Choroid plexus epithelial cell (primary cell): ENCODE measurements at regions not wholly inside any gene's neighbourhood (a gene's known extent, or its start where the extent isn't known, plus 50 kb on each side); places are given as distances from the start of the nearest gene placed in this dataset.
"Not testable (repeated sequence)": the region's sequence is repeated elsewhere in the genome, so short reads cannot be mapped to it uniquely, and the experiment has no call there.

Experiments used
- DNase-seq: peaks from one replicate; pipeline ENCODE4 v3.0.0-alpha.2; 2010; ENCODE audit warnings: low read depth
- H3K4me3 ChIP-seq: 2 replicates; pipeline ENCODE4 v1.5.1; 2011; ENCODE audit warnings: low read depth, mild to moderate bottlenecking, control low read depth, low read length, moderate library complexity
- TF ChIP-seq, protein P1 (sequence below): conservative IDR thresholded peaks from 2 replicates; pipeline ENCODE4 v1.5.1; 2011; ENCODE audit warnings: low read depth, mild to moderate bottlenecking, control low read depth, inconsistent platforms, low read length, moderate library complexity

DNA sequence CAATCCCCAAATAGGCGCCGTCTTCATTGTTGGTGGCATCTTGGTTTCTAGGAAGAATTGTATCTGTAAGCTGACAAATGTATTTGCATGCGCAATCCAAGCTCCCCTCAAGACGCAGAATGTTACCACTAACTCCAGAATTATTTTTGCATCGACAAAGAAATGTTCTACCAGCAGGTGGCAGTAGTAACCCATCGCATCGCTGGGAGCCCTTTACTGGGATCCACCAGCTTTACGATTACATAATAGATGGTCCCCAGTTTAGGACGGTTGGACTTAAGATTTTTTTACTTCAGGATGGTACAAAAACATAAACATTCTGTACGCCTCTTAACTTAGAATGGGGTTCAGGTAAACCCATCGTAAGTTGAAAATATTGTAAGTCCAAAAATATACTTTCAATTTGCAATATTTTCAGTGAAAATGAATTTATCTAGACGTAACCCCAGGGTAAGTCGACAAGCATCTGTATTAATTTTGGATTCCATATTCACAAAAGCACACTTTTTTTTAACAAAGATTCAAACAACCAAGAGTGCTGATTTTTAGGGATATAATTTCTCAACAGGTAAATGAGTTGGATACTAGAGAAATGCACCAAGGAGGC lies 114.0 kb upstream of the COBL start:
- TF ChIP-seq, protein P1, sequence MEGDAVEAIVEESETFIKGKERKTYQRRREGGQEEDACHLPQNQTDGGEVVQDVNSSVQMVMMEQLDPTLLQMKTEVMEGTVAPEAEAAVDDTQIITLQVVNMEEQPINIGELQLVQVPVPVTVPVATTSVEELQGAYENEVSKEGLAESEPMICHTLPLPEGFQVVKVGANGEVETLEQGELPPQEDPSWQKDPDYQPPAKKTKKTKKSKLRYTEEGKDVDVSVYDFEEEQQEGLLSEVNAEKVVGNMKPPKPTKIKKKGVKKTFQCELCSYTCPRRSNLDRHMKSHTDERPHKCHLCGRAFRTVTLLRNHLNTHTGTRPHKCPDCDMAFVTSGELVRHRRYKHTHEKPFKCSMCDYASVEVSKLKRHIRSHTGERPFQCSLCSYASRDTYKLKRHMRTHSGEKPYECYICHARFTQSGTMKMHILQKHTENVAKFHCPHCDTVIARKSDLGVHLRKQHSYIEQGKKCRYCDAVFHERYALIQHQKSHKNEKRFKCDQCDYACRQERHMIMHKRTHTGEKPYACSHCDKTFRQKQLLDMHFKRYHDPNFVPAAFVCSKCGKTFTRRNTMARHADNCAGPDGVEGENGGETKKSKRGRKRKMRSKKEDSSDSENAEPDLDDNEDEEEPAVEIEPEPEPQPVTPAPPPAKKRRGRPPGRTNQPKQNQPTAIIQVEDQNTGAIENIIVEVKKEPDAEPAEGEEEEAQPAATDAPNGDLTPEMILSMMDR = peak; percentile 75
- peak; percentile 46 for DNase-seq
- H3K4me3 ChIP-seq = no peak overlapping the region

DNA sequence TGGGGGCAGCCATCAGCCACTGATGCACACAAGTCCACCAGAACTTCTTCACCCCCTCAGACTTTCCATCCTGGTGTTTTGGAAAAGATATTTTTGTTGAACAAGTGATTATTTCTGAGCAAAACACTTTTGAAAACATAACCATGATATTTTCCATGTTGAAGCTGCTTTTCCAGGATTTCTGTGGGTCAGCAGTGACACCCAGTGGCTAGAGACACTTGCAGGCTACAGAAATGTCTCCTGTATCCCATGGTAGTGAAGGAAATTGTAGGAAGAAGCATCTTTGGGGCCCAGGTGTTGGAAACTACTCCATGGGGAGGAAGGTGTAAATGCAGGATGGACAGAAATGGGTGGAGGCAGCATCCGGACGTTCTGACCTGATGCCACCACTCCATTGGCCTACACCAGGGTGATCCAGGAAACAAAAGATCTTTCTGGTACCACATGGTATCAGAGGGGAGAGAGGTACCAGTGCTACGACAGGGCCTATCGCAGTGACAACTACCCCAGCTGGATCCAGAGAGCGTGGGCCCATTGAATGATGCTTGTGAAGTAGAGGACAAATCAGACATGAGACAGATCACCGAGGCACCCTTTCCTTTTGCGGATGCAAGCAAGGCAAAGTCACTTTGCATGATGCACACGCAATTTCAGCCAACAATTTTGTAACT lies 111.7 kb upstream of the COBL start:
- peak; percentile 3 for DNase-seq
- H3K4me3 ChIP-seq = no peak overlapping the region
- TF ChIP-seq, protein P1 = no peak

DNA sequence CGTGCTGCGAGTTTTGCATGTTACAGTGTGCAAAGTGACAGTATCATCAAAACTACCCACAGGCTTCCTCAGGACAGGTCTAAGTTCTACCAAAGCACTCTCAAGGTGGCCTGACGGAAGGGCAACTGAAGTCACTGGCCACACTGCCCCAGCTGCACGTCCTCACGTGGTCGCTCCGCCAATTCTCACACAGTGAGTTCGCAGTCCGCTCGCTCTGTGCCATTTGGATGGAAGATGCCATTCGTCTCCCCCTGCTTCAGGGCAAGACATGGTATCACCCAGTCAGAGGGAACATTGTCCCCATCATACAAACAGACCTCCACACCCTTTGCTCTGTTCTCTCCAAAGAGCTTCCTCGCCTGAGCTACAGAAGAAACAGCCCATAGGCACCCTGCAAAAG lies 109.6 kb upstream of the COBL start:
- H3K4me3 ChIP-seq = no peak overlapping the region
- no peak for DNase-seq
- TF ChIP-seq, protein P1 = no peak

DNA sequence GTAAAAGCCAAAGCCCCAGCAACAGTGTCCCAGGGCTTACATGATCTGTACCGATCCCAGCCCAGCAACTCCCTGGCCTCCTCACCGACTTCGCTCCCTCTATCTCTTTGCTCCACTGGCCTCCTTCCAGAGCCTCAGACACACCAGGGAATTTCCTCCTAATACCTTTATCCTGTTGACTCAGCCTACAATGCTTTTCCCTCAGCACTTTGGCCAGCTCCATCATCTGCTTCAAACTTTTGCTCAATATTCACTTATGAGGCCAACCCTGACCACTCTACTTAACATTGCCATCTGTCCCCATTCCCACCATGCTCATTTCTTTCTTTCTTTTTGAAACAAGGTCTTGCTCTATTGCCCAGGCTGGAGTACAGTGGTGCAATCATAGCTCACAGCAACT lies 93.3 kb upstream of the COBL start:
- DNase-seq, H3K4me3 ChIP-seq: not testable (repeated sequence)

DNA sequence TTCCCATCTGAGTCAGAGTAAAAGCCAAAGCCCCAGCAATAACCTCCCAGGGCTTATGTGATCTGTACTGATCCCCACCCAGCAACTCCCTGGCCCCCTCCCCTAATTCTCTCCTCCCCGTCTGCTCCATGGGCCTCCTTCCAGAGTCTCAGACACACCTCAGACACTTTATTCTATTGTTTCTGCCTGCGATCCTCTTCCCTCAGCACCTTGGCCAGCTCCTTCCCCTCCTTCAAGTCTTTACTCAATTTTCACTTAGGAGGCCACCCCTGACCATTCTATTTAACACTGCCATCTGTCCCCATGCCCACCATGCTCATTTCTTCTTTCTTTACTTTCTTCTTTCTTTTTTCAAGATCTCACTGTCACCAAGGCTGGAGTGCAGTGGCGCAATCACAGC lies 81.0 kb upstream of the COBL start:
- not testable (repeated sequence) for DNase-seq

DNA sequence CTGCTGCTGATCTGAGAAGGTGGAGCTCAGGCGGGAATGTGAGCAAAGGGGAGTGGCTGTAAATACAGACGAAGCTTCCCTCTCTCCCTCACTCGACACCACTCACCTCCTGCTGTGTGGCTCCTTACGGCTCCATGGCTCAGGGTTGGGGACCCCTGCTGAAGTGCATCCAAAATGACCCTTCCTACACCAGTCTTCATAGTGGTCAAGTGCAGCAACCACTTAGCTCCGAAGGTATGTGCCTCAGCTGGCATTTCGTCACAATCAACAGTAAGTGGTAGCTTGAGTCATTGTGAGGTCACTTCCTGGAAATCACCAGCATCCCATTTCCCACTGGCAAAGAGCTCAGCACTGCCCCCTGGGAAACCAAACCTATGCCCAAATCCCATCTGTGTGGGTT lies 76.4 kb upstream of the COBL start:
- H3K4me3 ChIP-seq, DNase-seq: not testable (repeated sequence)

More for the DNA sequence above, 81.0 kb upstream of the COBL start:
- H3K4me3 ChIP-seq = not testable (repeated sequence)

DNA sequence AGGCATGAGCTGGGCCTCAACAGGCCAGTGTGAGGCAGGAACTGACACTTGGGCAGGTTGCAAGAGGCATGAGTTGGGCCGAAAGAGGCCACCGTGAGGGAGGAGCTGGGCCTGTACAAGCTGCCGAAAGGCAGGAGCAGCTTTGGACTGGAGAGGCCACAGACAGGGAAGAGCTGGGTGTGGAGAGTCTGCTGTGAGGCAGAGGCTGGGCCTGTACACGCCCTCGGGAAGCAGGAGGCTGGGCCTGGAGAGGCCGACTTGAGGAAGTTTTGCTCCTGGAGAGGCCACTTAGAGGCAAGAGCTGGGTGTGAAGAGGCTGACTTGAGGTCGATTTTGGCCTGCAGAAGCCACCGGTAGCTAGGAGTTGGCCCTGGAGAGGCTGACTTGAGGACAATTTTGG lies 73.3 kb upstream of the COBL start:
- not testable (repeated sequence) for DNase-seq, H3K4me3 ChIP-seq

DNA sequence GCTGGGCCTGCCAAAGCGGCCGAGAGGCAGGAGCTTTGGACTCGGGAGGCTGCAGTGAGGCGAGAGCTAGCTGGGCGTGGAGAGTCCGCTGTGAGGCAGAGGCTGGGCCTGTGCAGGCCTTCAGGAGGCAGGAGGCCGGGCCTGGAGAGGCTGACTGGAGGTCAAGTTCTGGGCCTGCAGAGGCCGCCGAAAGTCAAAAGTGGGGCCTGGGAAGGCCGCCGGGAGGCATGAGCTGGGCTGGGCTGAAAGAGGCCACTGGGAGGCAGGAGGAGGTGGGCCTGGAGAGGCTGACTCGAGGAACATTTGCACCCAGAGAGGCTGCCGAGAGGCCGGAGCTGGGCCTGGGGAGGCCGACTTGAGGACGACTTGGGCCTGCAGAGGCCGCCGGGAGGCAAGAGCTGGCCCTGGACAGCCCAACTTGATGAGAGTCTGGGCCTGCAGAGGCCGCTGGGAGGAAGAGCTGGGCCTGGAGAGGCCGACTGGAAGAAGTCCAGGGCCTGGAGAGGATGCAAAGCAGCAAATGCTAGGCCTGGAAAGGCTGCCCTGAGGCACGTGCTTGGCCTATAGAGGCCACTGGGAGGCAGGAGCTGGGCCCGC lies 72.7 kb upstream of the COBL start:
- DNase-seq, H3K4me3 ChIP-seq: not testable (repeated sequence)

DNA sequence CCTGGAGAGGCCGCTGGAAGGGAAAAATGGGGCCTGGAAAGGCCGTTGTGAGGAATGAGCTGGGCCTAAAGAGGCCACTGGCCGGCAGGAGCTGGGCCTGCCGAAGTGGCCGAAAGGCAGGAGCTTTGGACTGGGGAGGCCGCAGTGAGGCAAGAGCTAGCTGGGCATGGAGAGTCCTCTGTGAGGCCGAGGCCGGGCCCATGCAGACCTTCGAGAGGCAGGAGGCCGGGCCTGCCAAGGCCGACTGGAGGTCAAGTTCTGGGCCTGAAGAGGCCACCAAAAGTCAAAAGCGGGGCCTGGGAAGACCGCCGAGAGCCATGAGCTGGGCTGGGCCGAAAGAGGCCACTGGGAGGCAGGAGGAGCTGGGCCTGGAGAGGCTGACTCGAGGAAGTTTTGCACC lies 71.6 kb upstream of the COBL start:
- DNase-seq, H3K4me3 ChIP-seq: not testable (repeated sequence)

DNA sequence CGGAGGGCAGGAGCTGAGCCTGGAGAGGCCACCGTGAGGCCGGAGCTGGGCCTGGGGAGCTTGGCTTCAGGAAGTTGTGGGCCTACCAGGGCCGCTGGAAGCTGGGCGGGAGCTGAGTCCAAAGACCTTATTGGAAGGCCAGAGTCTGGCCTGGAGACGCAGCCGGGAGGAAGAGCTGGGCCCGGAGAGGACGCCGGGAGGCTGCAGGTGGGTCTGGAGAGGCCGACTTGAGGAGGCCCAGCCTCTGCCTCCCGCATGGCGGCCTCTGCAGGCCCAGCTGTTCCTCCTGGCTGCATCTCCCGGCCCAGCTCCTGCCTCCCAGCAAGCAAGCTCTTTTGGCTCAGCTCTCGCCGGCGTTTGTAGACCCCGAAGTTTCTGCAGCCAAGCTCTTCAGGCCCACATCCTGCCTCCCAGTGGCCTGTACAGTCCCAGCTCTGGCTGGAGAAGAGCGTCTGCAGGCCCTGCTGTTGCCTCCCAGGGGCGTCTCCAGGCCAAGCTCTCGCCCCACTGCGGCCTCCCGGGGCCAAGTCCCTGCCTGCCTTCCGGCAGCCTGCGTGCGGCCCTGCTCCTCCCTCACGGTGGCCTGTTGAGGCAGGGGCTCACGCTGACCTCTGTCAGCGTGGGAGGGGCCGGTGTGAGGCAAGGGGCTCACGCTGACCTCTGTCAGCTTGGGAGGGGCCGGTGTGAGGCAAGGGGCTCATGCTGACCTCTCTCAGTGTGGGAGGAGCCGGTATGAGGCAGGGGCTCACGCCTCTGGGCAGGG lies 70.4 kb upstream of the COBL start:
- not testable (repeated sequence) for H3K4me3 ChIP-seq, DNase-seq

DNA sequence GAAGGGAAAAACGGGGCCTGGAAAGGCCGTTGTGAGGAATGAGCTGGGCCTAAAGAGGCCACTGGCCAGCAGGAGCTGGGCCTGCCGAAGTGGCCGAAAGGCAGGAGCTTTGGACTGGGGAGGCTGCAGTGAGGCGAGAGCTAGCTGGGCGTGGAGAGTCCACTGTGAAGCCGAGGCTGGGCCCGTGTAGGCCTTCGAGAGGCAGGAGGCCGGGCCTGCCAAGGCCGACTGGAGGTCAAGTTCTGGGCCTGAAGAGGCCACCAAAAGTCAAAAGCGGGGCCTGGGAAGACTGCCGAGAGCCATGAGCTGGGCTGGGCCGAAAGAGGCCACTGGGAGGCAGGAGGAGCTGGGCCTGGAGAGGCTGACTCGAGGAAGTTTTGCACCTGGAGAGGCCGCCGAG lies 69.6 kb upstream of the COBL start:
- DNase-seq, H3K4me3 ChIP-seq: not testable (repeated sequence)

DNA sequence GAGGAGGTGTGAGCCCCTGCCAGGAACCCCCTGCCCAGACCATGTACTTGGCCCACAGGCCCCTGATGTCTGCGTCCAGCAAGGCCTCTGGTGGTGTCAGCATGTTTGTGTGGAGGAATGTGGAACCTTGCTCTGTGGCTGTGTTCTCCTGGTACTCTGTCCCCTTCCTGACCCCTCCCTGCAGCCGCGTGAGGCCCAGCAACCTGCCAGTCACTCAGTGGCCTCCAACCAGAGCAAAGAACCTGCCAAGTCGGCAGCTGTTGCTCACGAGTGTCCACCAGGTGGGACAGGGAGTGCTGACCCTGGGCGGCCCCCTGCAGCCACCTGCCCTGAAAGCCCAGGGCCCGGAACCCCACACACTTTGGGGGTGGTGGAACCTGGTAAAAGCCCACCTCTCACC lies 65.6 kb upstream of the COBL start:
- not testable (repeated sequence) for DNase-seq

More for the DNA sequence above, 65.6 kb upstream of the COBL start:
- not testable (repeated sequence) for H3K4me3 ChIP-seq
